ENCODE measurements at regions not wholly inside any gene's neighbourhood (a gene's known extent, or its start where the extent isn't known, plus 50 kb on each side); places are given as distances from the start of the nearest gene placed in this dataset.

DNA sequence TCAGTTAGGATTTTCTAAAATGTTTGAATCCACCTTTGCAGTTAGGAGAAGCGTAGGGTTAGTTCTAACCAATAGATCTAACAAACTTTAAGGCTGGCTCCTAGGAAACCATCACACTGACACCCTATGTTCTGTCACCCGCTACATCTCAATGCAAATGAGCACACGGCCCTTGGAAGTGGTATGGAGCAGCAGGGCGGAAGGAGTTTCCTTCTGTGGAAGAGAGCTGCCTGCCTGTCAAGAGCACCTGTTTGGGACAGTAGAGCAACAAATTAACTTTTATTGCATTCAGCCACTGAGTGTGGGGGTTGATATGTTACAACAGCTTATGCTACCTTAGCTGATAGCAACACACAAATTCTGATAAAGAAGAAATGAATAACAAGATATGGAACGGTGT, 306.9 kb upstream of the RAB6C start:
- Histone ChIP-seq H3K9me3 (ENCODE audit: low read depth, low read length, poor library complexity, severe bottlenecking) (no peaks in the 10 kb centered on the region), H3K27me3 (replicated peaks; ENCODE audit: insufficient read depth, low read depth, low read length, poor library complexity) (peaks cover 19% of the 10 kb centered on the region), H3K27ac (ENCODE audit: low read depth, low read length, poor library complexity, severe bottlenecking) (no peak overlapping the region), H3K4me1 (ENCODE audit: insufficient read depth, low read length, poor library complexity, severe bottlenecking) (no peaks in the 10 kb centered on the region), H3K4me3 (ENCODE audit: low read depth, low read length, poor library complexity, severe bottlenecking) (no peak overlapping the region), H3K36me3 (ENCODE audit: insufficient read depth, low read length, poor library complexity, severe bottlenecking) (no peaks in the 10 kb centered on the region)
- no peak for DNase-seq (ENCODE audit: low spot score)
- TF ChIP-seq, protein P1, sequence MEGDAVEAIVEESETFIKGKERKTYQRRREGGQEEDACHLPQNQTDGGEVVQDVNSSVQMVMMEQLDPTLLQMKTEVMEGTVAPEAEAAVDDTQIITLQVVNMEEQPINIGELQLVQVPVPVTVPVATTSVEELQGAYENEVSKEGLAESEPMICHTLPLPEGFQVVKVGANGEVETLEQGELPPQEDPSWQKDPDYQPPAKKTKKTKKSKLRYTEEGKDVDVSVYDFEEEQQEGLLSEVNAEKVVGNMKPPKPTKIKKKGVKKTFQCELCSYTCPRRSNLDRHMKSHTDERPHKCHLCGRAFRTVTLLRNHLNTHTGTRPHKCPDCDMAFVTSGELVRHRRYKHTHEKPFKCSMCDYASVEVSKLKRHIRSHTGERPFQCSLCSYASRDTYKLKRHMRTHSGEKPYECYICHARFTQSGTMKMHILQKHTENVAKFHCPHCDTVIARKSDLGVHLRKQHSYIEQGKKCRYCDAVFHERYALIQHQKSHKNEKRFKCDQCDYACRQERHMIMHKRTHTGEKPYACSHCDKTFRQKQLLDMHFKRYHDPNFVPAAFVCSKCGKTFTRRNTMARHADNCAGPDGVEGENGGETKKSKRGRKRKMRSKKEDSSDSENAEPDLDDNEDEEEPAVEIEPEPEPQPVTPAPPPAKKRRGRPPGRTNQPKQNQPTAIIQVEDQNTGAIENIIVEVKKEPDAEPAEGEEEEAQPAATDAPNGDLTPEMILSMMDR (conservative IDR thresholded peaks at IDR 0.05; ENCODE audit: low read depth, low read length): no peak
- TF ChIP-seq EZH2 (IDR thresholded peaks at IDR 0.05; ENCODE audit: borderline replicate concordance, low read depth, low read length, poor library complexity, severe bottlenecking): no peak
- no TSS peak for BruUV-seq (replicated peaks)
- CTCF ChIA-PET: no interaction called here
- intact Hi-C loops (cut with micrococcal nuclease; ENCODE audit: unreplicated experiment): no loop called here
- POLR2A ChIA-PET (ENCODE audit: low non-redundant PET): no interaction called here

DNA sequence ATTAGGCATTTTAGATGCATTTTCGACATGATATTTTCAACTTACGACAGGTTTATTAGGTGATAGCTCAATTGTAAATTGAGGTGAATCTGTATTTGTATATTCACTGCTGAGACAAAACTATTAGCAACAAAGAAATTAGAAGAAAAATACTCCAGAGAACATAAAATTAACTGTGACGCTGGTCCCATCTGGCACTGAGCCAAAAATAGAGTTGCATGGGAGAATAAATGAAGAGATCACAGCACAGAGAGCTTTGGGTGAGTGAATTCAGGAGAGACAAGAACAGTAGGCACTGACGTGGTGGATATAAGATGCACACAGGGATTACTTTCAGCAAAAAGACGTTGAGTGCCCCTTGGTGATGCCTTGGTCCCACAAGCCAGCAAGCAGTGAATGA, 306.2 kb upstream of the RAB6C start:
- Histone ChIP-seq H3K9me3 (ENCODE audit: low read depth, low read length, poor library complexity, severe bottlenecking) (no peaks in the 10 kb centered on the region), H3K36me3 (ENCODE audit: insufficient read depth, low read length, poor library complexity, severe bottlenecking) (no peaks in the 10 kb centered on the region), H3K27me3 (replicated peaks; ENCODE audit: insufficient read depth, low read depth, low read length, poor library complexity) (peaks cover 19% of the 10 kb centered on the region), H3K4me3 (ENCODE audit: low read depth, low read length, poor library complexity, severe bottlenecking) (no peak overlapping the region), H3K27ac (ENCODE audit: low read depth, low read length, poor library complexity, severe bottlenecking) (no peak overlapping the region), H3K4me1 (ENCODE audit: insufficient read depth, low read length, poor library complexity, severe bottlenecking) (no peaks in the 10 kb centered on the region)
- ChIA-PET CTCF (no interaction called here), POLR2A (ENCODE audit: low non-redundant PET) (no interaction called here)
- no peak for DNase-seq (ENCODE audit: low spot score)
- intact Hi-C loops (cut with micrococcal nuclease; ENCODE audit: unreplicated experiment): no loop called here
- no TSS peak for BruUV-seq (replicated peaks)
- no peak for TF ChIP-seq EZH2 (IDR thresholded peaks at IDR 0.05; ENCODE audit: borderline replicate concordance, low read depth, low read length, poor library complexity, severe bottlenecking)
- TF ChIP-seq, protein P1 (conservative IDR thresholded peaks at IDR 0.05; ENCODE audit: low read depth, low read length): no peak

DNA sequence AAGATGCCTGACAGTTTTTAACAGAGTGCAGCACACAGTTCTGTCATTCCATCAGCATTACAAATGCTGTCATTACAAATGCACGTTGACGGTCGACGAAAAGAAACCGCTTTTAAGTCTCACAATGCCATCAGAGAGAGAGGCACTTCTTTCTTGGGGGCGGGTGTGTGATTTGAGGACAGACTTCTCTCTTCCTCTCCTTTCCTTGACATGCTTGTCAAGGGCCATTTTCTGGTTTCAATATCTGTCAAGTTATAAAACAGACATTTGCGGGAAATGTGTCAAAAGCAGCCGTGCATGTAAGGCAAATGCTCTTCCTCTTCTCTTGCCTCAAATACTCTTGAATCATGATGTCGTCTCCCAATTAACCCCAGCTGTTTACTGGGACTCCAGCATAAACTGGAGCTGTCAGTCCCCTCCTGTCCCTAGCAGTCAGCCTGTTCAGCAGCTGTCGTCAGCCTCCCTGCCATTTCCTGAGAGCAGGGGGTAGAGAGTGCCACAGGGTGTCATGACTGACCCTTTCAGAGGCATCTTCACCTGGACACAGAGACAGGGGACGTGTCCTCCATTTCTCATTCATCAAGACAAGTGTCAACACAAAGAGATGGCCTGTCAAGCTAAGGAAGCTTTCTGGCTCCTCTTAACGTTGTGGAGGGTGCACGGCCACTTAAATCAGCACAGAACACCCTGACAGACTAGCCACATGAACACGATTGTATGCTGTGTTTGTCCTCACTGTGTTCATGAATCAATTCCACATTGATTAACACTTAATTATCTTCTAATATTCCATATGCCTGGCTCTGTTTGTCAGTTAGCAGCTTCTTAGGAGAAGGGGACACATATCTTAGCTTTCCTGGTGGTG, 305.4 kb upstream of the RAB6C start:
- POLR2A ChIA-PET (ENCODE audit: low non-redundant PET): no interaction called here
- H3K27me3 ChIP-seq (replicated peaks; ENCODE audit: insufficient read depth, low read depth, low read length, poor library complexity): peaks cover 19% of the 10 kb centered on the region

More for the DNA sequence above, 305.4 kb upstream of the RAB6C start:
- Histone ChIP-seq H3K4me3 (ENCODE audit: low read depth, low read length, poor library complexity, severe bottlenecking) (no peak overlapping the region), H3K27ac (ENCODE audit: low read depth, low read length, poor library complexity, severe bottlenecking) (no peak overlapping the region), H3K9me3 (ENCODE audit: low read depth, low read length, poor library complexity, severe bottlenecking) (no peaks in the 10 kb centered on the region), H3K36me3 (ENCODE audit: insufficient read depth, low read length, poor library complexity, severe bottlenecking) (no peaks in the 10 kb centered on the region), H3K4me1 (ENCODE audit: insufficient read depth, low read length, poor library complexity, severe bottlenecking) (no peaks in the 10 kb centered on the region)
- no TSS peak for BruUV-seq (replicated peaks)
- no peak for DNase-seq (ENCODE audit: low spot score)
- CTCF ChIA-PET: no interaction called here
- TF ChIP-seq, protein P1 (conservative IDR thresholded peaks at IDR 0.05; ENCODE audit: low read depth, low read length): no peak
- no peak for TF ChIP-seq EZH2 (IDR thresholded peaks at IDR 0.05; ENCODE audit: borderline replicate concordance, low read depth, low read length, poor library complexity, severe bottlenecking)
- intact Hi-C loops (cut with micrococcal nuclease; ENCODE audit: unreplicated experiment): no loop called here

Measured in A673 (cell line).